NCI-H2196 treated with DMSO at 0.1 percent for 48 hours (cell line): ENCODE measurements at regions not wholly inside any gene's neighbourhood (a gene's known extent, or its start where the extent isn't known, plus 50 kb on each side); places are given as distances from the start of the nearest gene placed in this dataset.
"Not testable (repeated sequence)": the region's sequence is repeated elsewhere in the genome, so short reads cannot be mapped to it uniquely, and the experiment has no call there.

ENCODE experiments used
- DNase-seq: peaks from one replicate; lab custom pipeline; 2025; ENCODE audit not compliant: unreplicated experiment; lab: John Stamatoyannopoulos, UW

DNA sequence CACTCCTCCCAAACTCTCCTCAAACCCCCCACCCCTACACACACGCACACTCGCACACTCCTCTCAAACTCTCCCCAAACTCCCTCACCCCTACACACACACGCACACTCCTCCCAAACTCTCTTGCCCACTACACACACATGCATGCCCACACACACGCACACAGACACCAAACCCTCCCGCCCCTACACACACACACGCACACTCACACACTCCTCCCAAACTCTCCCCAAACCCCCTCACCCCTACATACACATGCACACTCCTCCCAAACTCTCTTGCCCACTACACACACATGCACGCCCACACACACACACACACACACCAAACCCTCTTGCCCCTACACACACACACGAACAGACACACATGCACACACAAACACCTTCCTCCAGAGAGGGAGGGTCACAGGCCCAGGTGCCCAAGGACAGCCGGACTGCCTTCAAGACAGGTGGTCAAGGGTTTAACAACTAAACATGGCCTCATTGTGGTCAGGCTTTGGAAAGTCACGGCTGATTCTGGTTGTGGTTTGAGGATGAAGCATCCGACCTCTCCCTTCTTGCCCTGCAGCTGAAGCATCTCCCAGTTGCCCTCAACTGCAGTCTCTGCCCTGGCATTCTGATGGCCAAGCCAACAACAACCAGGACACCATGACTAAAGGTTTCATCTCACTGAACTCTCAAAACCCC lies 72.3 kb upstream of the SNTG2 start:
- DNase-seq, result no peak

DNA sequence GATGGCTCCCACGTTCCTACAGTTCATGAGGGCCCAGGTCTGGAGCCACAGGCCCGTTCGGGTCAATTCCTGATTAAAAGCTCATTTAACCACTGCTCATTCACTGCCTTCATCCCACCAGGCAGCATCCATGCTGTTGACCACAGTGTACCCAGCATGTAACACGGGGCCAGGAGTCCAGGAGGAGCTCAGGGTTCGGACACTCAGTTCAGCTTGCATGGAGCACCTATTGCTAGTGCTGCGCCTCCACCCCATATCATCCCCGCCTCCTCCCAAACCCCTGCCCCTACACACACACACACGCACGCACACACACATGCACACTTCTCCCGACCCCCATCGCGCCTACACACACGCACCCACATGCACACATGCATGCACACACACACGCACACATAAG lies 72.9 kb upstream of the SNTG2 start:
- DNase-seq, result no peak

DNA sequence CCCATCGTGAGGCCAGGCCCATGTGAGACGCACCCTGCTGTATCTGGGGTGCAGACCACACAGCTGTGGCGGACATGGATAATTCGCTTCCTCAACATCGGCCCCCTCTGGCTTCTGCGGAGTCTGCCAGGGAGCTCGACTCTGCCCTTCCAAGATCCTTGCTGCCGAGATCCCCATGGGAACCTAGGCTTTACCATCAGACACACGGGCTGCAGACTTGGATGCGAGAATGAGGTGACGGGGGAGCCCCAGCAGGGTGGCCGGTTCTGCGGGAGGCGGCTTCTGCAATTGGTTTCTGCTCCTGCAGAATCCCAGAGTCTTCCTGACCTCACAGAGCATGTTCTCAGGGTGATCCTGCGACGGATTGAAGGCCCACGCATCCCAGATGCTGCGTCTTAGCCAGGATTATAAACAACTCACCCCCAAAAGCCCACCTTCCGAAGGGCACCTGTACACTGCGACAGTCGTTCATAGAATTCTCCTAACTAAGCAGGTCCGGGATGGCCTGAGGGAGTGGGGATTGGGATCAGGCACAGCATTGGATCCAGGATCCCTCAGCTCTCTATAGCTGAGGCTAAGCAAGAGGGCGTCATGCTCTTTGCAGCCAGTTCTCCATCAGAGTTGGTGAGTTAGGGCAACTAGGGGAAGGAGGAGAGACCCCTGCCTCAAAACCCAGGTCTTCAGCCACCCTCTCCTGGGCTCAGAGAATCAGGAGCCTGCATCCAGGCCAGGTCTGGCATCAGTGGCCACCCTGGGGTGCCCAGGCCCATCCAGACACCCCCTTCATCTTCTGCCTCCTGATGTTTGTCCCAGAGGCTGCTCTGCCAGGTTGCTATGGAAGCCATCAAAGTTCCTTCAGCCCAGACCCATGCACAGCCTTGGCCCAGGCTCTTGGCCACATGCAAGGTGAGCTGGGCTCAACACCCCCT lies 74.7 kb upstream of the SNTG2 start:
- no peak for DNase-seq

DNA sequence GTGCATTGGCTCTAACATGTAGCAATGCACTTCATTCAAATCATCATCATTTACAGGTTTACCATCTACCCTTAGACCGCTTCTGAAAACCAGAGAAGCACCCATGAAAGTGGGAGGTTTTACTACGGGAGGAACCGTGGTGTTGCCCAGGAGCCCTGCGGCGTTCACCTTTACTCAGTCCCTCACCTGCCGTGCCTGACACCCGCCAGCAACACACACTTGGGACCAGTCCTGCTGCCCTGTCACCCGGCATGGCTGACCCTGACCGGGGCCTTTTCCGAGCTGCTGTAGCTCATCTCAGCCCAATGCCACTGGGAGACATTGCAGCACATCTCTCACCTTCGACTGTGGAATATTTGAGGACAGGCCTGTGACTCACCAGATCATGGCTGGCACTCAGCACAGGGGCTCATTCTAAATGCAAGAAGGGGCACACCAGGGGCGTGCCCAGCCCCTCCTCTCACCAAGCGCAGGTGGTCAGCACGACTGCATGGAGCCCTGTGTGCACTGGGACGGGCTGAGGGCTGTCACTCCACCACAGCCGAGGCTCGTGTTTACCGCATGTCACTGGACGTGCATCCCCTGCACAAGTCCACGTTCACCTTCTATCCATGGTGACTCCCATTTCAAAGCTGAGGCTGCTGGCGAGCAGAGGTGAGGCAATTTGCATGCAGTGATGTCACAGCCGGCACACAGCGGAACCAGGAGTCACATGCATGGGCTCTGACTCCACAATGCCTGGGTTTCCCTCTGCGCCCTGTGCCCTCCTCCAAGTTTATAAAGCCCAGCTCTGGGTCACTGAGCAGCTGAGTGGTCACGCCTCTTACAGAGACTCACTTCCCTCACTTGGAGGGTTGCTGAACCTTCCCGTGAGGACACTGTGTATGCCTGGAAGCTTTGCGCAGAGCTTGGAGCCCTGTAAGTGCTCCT lies 76.7 kb upstream of the SNTG2 start:
- no peak for DNase-seq

DNA sequence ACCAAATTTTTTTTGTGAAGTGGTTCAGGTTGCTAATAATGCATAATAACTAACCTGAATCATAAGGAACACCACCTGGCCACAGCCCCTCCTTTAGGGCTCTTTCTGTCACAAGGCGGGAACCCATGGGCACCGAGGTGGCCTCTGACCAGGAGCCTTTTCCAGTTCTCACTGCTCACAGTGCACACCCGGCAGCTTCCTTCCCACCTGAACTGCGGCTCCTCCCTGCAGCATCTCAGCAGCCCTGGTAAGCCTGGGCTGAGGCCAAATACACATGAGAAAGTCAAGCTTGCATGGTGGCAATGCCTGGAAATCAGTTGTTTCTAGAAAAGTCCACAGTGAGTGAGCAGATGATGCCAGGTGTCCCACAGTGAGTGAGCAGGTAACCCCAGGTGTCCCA lies 77.6 kb upstream of the SNTG2 start:
- no peak for DNase-seq

DNA sequence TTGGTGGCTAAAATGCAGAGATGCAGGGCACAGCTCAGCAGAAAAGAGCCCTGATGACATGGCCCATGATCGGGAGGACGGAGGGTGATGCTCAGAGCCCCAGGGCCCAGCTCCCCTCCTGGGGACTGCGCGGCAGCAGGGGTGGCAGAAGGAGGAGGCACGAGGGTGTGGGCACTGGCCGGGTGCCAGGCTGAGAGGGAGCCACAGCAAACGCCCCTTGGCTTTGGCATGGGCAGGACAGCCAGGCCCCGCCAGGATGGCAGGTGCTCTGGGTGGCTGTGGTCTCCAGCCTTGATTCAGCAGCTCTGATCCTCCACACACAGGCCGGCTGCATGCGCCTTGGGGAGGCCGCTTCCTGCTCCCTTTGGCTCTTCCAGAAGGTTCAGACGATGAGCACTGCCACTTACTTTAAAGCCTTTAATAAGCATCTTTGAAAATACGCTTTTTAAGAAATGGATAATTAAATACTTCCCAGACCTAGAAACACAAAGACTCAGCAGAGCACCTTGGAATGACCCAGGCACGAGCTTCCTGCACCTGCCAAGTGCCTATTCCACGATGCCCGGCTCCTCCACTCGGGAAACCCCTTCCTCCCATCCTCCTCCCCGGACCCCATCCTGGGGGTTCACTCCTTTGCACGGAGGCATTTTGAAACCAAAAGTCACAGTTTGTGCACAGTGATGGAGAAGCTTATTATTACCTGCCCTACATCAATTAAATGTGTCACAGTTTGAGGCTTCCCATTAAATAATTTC lies 78.5 kb upstream of the SNTG2 start:
- DNase-seq, result no peak

DNA sequence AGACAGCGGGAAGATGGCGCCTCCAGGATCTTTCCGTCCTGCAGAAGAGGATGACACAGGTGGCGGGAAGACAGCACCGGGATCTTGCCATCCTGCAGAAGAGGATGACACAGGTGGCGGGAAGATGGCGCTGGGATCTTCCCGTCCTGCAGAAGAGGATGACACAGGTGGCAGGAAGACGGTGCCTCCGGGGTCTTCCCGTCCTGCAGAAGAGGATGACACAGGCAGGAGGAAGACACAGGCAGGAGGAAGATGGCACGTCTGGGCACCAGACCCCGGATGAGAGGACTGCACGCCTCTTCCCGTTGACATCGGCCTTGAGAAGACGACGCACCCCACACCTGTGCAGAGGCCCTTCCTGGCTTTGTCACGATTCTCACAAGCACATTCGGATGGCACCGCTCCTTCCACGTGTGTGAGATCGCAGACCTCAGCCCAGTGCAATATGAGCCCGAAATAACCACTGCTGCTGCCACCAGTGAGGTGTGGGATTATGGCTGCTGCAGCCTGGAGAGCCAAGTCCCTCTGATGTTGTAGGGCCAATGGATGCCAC lies 79.4 kb upstream of the SNTG2 start:
- no peak for DNase-seq

DNA sequence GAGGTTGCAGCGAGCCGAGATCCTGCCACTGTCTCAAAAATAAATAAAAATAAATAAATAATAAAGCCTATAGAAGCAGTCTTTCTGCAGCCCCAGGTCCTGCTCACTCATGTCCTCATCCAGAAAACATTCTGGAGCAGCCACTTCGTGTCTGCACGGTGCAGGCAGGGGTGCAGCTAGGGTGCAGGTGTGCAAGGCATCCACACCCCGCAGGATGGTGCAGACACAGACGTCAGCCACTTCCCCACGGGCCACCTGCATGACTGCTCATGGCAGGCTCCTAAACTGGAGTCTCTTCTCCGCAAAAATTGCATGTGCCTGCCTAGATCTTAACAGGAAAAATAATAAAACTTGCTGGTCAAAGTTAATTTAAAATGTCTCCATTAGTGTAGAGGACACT lies 80.2 kb upstream of the SNTG2 start:
- DNase-seq, result no peak

DNA sequence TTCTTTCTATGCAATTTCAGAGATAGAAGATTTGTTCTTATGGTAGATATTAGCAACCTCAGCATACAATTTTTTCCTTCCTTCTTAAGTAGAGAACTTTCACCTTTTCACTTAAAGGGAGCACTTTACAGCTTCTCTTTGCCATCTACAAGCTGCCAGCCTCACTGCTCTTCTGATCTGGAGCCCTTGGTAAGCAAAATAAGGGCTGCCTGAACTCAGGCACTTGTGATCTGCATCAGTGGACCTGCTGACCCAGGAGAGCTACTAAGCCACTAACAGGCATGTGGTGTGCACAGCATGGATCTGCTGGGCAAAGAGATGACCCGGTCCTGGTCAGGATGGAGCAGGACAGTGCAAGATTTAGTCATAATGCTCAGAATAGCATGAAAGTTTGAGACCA lies 80.8 kb upstream of the SNTG2 start:
- no peak for DNase-seq

DNA sequence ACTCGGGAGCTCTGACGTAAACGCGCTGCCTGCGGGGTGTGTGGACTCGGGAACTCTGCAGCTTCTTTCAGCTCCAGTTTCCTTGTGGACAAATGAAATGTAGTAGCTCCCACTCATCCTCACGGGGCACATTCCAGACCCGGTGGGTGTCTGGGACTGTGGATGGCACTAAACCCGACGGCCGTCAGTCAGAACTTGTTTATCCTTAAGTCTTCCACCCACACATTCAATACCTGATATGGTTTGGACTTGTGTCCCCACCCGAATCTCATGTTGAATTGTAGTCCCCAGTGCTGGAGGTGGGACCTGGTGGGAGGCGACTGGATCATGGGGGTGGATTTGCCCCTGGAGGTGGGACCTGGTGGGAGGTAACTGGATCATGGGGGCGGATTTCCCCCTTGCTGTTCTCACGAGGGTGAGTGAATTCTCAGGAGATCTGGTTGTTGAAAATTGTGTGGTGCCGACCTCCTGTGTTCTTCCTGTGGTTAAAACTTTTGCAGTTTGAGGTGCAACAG lies 81.2 kb upstream of the SNTG2 start:
- DNase-seq, result no peak

DNA sequence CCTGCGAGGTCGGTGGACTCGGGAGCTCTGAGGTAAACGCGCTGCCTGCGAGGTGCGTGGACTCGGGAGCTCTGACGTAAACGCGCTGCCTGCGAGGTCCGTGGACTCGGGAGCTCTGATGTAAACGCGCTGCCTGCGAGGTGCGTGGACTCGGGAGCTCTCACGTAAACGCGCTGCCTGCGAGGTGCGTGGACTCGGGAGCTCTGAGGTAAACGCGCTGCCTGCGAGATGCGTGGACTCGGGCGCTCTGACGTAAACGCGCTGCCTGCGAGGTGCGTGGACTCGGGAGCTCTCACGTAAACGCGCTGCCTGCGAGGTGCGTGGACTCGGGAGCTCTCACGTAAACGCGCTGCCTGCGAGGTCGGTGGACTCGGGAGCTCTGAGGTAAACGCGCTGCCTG lies 81.8 kb upstream of the SNTG2 start:
- not testable (repeated sequence) for DNase-seq

DNA sequence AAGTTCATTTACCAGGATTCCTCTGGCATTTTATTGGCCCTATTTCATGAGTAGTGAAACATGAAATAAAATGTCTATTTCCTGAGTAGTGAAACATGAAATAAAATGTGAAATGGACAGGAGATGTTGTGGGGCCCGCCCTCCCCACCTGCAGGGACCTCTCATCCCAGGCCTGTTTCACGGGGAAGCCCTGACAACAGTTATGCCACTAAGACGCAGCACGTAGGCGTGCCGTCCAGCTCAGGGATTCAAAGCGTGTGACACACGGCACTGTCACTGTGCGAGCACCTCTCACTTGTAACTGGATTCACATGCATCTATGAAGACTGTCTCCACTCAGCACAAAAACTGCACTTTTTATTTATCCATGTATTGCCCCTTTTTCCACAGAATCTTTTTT lies 83.4 kb upstream of the SNTG2 start:
- DNase-seq, result no peak

DNA sequence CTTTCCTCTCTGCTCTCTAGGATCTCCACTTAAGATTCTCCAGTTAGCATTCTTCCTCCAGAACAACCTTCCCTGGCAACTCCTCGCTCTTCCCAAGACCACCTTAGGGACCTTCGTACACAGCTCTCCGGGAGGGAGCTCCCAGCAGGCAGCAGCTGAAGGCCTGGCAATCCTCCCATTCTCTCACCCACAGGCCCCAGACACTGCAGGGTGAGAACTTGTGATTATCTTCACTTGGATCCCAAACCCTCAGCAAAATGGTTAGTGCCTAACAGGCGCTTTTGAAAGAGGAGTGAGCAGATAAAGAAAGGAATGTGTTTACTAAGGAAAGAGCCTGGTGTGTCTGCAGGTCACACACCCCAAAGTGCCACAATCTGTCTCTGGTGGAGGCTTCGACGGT lies 83.8 kb upstream of the SNTG2 start:
- no peak for DNase-seq

DNA sequence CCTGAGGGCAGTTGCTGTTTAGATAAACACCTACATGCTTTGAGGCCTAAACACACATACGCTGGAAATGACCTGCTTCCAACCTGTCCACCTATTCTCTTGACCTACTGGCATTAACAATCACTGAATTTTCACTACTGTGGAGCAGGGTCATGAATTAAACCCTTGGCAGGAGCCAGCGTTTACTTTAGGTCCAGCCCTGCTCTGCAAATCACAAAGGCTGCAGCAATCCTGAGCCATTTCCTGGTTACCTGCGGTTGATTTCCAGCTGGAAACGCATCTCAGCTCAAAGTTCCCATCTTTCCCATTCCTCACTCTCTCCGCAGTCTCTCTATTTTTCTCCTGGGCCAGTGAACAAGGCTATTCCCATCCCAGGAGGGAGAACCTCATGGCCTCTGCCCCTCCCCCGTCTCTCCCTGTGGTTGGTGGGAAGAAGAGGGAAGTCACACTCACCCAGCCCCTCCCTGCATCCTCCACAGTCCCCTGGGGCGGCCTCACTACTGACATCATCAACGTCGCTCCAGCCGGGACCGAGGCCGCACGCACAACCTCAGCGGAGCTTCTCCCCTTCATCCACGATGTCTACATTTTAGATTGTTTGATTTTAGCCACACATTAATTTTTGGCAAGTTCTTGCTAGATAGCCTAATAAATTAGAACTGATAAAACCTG lies 84.5 kb upstream of the SNTG2 start:
- DNase-seq, result no peak

DNA sequence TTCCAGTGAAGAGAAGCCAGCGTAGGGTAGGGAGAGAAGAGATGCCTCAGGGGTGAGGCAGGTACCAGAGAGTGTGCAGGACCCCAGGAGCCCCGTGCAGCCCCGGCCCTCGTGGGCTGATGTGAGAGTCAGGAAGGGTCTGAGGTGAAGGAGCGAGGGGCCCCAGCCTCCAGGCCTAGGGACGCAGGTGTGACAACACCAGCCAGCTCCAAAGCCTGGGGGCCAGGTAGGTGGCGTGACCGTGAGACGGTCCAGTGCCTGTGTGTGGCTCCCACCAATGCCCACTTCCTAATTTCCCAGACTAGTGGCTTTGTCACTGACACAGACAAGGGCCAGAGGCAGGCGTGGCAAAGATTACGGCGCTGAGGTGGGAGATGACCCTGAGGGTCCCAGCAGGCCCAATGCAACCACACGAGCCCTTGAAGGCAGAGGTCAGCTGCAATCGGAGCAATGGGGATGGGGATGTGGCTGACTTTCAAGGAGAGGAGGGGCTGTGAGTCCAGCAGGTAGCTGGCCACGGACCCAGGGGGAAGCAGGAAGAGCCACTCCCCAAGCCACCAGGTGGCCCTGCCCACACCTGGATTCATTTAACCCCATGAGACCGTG lies 86.0 kb upstream of the SNTG2 start:
- DNase-seq, result no peak

DNA sequence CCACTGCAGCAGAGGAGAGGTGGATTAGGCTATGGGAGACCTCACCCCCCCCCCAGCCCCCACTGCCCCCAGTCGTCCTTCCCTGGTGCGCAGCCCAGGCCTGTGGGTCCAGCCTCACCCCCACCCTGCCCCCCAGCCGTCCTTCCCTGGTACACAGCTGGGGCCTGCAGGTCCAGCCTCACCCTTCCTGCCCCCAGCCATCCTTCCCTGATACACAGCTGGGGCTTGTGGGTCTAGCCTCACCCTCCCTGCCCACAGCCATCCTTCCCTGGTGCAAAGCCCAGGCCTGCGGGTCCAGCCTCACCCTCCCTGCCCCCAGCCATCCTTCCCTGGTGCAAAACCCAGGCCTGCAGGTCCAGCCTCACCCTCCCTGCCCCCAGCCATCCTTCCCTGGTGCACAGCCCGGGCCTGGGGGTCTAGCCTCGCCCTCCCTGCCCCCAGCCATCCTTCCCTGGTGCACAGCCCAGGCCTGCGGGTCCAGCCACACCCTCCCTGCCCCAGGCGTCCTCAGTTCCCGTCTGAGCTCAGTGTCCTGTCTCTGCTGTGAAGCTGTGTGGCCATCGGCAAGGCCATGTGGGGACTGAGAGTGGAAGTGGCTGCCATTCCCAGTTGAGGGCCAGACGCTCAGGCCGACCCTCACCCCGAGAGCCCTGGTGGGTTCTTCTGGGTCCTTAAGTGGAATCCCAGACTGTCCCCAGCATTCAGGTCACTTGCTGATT lies 86.8 kb upstream of the SNTG2 start:
- DNase-seq, result no peak

DNA sequence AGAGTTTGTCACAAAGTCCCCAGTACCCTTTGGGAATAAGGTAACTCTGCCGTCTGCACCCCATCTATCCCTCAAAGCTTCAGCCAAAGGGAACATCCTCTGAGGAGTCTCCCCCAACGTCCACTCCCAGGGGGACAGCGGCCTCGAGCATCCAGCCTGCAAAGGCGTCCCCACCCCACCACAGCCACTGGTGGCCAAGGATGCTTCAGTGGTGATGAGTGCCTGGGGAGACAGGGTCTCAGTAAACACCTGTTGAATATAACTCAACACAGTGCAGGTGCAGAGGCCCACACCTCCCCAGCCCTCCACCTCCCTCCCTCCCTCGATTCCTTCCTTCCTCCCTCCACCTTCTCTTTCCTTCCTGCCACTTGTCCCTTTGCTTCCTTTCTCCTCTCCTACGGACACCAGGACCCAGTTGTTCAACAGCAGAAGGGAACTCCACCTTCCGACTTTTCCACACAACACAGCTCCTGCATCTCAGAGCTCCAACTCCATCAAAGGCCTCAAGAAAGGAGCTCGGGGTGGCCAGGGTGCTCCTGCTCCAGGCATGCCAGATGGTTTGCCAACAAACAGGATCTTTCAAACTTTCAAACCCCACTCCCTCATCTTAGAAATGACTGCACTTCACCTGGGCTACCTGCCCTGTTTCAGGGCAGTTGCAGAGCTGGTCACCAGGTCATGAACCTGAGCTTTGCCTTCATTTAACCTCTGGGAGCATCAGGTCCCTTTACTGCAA lies 87.8 kb upstream of the SNTG2 start:
- no peak for DNase-seq

DNA sequence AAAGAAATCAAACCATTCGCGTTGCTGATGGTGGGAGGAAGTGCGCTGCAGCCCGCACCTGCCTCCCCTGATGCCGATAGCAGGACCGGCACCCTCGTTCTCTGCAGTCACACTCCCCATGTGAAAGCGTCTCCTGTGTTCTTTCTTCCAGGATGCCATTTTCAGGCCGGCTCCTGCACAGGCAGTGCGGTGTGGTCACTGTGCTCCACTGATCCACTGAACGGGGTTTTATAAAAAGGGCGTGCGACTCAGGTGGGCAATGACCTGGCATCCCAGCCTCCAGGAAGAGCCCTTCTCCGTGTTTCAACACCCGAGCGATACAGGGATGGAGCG lies 88.3 kb upstream of the SNTG2 start:
- no peak for DNase-seq
